ENCODE measurements at regions not wholly inside any gene's neighbourhood (a gene's known extent, or its start where the extent isn't known, plus 50 kb on each side); places are given as distances from the start of the nearest gene placed in this dataset.

DNA sequence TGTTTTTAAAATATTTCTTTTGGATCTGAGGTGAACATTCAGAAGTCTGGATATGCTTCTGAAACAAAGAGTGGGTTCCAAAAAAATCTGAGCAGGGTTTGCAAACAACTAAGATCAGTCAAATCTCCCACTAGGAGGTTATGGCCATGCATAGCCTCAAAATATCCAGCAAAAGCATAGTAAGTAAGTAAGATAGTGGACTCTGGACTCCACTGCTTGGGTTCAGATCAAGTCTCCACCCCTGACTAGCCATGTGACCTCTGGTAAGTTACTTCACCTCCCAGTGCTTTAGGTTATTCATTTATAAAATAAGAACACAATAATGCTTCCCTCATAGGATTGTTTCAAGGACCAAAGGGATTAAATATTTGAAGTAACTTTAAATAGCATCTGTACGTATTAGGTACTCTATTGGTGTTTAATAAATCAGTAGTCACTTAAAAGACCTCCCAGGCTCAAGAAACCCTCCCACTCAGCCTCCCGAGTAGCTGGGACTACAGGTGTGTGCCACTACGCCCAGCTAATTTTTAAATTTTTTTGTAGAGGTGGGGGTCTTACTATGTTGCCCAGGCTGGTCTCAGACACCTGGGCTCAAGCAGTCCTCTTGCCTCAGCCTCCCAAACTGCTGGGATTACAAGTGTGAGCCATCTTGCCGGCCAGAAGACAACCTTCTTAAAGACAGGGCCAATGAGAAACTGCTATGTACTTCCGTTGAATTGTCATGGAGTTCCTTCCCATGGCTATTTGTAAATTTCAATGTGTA lies 95.7 kb upstream of the SOX5 start:
- TF ChIP-seq CTCF (IDR thresholded peaks at IDR 0.05; ENCODE audit: insufficient read depth, low read depth, low read length) (no peak), EZH2 (IDR thresholded peaks at IDR 0.05; ENCODE audit: insufficient read depth, low read length) (no peak)
